Keratinocyte (primary cell): ENCODE measurements at regions not wholly inside any gene's neighbourhood (a gene's known extent, or its start where the extent isn't known, plus 50 kb on each side); places are given as distances from the start of the nearest gene placed in this dataset.
"Not testable (repeated sequence)": the region's sequence is repeated elsewhere in the genome, so short reads cannot be mapped to it uniquely, and the experiment has no call there.

ENCODE experiments used
- DNase-seq: peaks from one replicate; pipeline ENCODE4 v3.0.0-alpha.2; 2011; ENCODE audit warnings: low read depth, missing footprints, low spot score
- FAIRE-seq: peaks from 2 replicates; lab custom pipeline; 2011; peaks lifted over from hg19 to GRCh38; lab: Jason Lieb, UNC
- H2AFZ ChIP-seq: 2 replicates; pipeline ENCODE4 v1.6.0; 2012; ENCODE audit warnings: low read length, control low read depth, inconsistent platforms; ENCODE audit not compliant: control insufficient read depth
- H3K27ac ChIP-seq: 2 replicates; pipeline ENCODE4 v1.5.1; 2011; ENCODE audit warnings: low read length; ENCODE audit not compliant: control insufficient read depth, insufficient read depth
- H3K27me3 ChIP-seq: 3 replicates; pipeline ENCODE4 v1.6.0; 2011; ENCODE audit warnings: low read length; ENCODE audit not compliant: control insufficient read depth, insufficient read depth; ENCODE audit errors: extremely low read depth
- H3K36me3 ChIP-seq, 2 experiments: 2 replicates in 1 of 2; 3 replicates in 1 of 2; pipeline ENCODE4 v1.5.1; 2011; ENCODE audit warnings: low read length in 2 of 2, mild to moderate bottlenecking in 1 of 2; ENCODE audit not compliant: control insufficient read depth in 2 of 2, insufficient read depth in 2 of 2; ENCODE audit errors: extremely low read depth in 1 of 2
- H3K4me1 ChIP-seq: 3 replicates; pipeline ENCODE4 v1.5.1; 2011; ENCODE audit warnings: low read length; ENCODE audit not compliant: control insufficient read depth, insufficient read depth; ENCODE audit errors: extremely low read depth
- H3K4me2 ChIP-seq: 3 replicates; pipeline ENCODE4 v1.6.0; 2011; ENCODE audit warnings: low read depth, low read length; ENCODE audit not compliant: control insufficient read depth, insufficient read depth; ENCODE audit errors: extremely low read depth
- H3K4me3 ChIP-seq, 3 experiments: fragments of 200-600 bp in 1 of 3; sonication (generic) in 1 of 3; 2 replicates in 2 of 3; 3 replicates in 1 of 3; pipeline ENCODE4 v1.5.1; 2011 to 2016; ENCODE audit warnings: low read length in 3 of 3, mild to moderate bottlenecking in 3 of 3, control low read depth in 2 of 3, inconsistent platforms in 1 of 3, low read depth in 1 of 3, mixed read lengths in 1 of 3, mixed run types in 1 of 3, moderate library complexity in 1 of 3; ENCODE audit not compliant: control insufficient read depth in 2 of 3, insufficient read depth in 2 of 3; ENCODE audit errors: extremely low read depth in 1 of 3
- H3K79me2 ChIP-seq: 2 replicates; pipeline ENCODE4 v1.6.0; 2012; ENCODE audit warnings: low read length; ENCODE audit not compliant: control insufficient read depth, insufficient read depth
- H3K9ac ChIP-seq: 3 replicates; pipeline ENCODE4 v1.6.0; 2011; ENCODE audit warnings: low read length; ENCODE audit not compliant: control insufficient read depth, insufficient read depth; ENCODE audit errors: extremely low read depth
- H3K9me1 ChIP-seq: 3 replicates; pipeline ENCODE4 v1.6.0; 2011; ENCODE audit warnings: low read length; ENCODE audit not compliant: control insufficient read depth, insufficient read depth; ENCODE audit errors: extremely low read depth
- H3K9me3 ChIP-seq: 2 replicates; pipeline ENCODE4 v1.5.1; 2012; ENCODE audit warnings: low read depth, low read length; ENCODE audit not compliant: control insufficient read depth
- H4K20me1 ChIP-seq: 3 replicates; pipeline ENCODE4 v1.6.0; 2011; ENCODE audit warnings: low read length; ENCODE audit not compliant: control insufficient read depth, insufficient read depth; ENCODE audit errors: extremely low read depth
- EZH2 ChIP-seq: IDR thresholded peaks from one replicate; pipeline ENCODE4 v1.6.1; 2012; ENCODE audit warnings: inconsistent platforms, mild to moderate bottlenecking, low read length, moderate library complexity
- dilution Hi-C: fragments of 300-500 bp; cut with MboI; formaldehyde crosslinking; loops from one replicate; pipeline ENCODE4 v1.7.0; 2020; ENCODE audit warnings: low sequenced_read_pairs; ENCODE audit not compliant: extremely low pct_ligation_motif_present
- TF ChIP-seq, protein P1 (sequence below), 3 experiments: IDR thresholded peaks in 1 of 3; conservative IDR thresholded peaks in 1 of 3; optimal IDR thresholded peaks in 1 of 3; 2 replicates in 2 of 3; 3 replicates in 1 of 3; pipeline versions ENCODE3 to v1.5.1; 2011; ENCODE audit warnings: low read length in 3 of 3, mild to moderate bottlenecking in 3 of 3, moderate library complexity in 2 of 3, control low read depth in 1 of 3, inconsistent platforms in 1 of 3; ENCODE audit not compliant: insufficient read depth in 2 of 3; ENCODE audit errors: extremely low read depth in 1 of 3

DNA sequence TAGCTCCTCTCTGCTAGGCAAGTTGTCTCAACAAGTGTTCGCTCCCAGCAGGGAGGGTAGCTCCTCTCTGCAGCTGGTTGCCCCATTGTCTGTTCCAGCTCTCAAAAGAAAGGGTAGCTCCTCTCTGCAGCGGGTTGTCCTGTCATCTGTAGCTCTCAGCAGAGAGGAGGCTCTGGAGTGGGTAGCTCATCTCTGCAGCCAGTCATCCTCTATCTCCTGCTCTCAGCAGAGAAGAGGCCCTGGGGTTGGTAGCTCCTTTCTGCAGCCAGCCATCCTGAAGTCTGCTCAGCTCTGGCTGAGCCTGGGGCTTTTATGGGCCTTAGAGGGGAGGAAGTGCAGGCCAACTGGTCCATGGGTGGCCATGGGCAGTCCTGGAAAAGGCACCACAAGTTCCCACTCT lies 342.7 kb downstream of the PTTG2 start:
- H3K9me3 ChIP-seq: peaks cover 4% of the 10 kb centered on the region
- no peak overlapping the region for H3K27ac ChIP-seq
- H3K9me1 ChIP-seq: no peaks in the 10 kb centered on the region
- H3K27me3 ChIP-seq: no peaks in the 10 kb centered on the region
- H3K9ac ChIP-seq: no peak overlapping the region
- H3K4me2 ChIP-seq: no peak overlapping the region
- H4K20me1 ChIP-seq: no peaks in the 10 kb centered on the region
- no peaks in the 10 kb centered on the region for H3K36me3 ChIP-seq
- no peaks in the 10 kb centered on the region for H3K4me1 ChIP-seq
- DNase-seq (no peak), FAIRE-seq (no peak)
- no peak overlapping the region for H2AFZ ChIP-seq
- H3K79me2 ChIP-seq: no peaks in the 10 kb centered on the region
- dilution Hi-C loops: no loop called here
- no peak overlapping the region for H3K4me3 ChIP-seq
- TF ChIP-seq, protein P1, sequence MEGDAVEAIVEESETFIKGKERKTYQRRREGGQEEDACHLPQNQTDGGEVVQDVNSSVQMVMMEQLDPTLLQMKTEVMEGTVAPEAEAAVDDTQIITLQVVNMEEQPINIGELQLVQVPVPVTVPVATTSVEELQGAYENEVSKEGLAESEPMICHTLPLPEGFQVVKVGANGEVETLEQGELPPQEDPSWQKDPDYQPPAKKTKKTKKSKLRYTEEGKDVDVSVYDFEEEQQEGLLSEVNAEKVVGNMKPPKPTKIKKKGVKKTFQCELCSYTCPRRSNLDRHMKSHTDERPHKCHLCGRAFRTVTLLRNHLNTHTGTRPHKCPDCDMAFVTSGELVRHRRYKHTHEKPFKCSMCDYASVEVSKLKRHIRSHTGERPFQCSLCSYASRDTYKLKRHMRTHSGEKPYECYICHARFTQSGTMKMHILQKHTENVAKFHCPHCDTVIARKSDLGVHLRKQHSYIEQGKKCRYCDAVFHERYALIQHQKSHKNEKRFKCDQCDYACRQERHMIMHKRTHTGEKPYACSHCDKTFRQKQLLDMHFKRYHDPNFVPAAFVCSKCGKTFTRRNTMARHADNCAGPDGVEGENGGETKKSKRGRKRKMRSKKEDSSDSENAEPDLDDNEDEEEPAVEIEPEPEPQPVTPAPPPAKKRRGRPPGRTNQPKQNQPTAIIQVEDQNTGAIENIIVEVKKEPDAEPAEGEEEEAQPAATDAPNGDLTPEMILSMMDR (optimal IDR thresholded peaks at IDR 0.05 in 1 of 3, IDR thresholded peaks at IDR 0.05 in 1 of 3, conservative IDR thresholded peaks at IDR 0.05 in 1 of 3; ENCODE audit: extremely low read depth in 1 of 3, insufficient read depth in 2 of 3, low read length in 3 of 3): no peak
- TF ChIP-seq EZH2: no peak

DNA sequence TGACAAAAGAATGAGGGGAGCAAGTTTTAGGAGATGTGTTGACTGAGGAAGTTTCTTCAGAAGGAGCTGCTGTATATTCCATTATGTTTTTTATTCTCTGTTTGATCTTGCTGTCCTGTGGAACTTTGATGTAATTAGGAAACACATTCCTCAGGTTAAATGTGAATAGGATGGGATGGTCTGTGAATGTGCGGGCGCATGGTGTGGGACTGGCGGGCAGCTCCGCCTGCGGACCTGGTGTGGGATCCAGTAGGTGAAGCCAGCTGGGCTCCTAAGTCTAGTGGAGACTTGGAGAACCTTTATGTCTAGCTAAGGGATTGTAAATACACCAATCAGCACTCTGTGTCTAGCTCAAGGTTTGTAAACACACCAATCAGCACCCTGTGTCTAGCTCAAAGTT lies 344.3 kb downstream of the PTTG2 start:
- FAIRE-seq, H3K27ac ChIP-seq, H3K9me1 ChIP-seq, H3K79me2 ChIP-seq, dilution Hi-C loops, H3K4me2 ChIP-seq, H3K9me3 ChIP-seq, H3K36me3 ChIP-seq, H3K9ac ChIP-seq, H4K20me1 ChIP-seq, H3K4me3 ChIP-seq, DNase-seq, H2AFZ ChIP-seq, H3K27me3 ChIP-seq: not testable (repeated sequence)
- H3K4me1 ChIP-seq: peaks cover 12% of the 10 kb centered on the region

DNA sequence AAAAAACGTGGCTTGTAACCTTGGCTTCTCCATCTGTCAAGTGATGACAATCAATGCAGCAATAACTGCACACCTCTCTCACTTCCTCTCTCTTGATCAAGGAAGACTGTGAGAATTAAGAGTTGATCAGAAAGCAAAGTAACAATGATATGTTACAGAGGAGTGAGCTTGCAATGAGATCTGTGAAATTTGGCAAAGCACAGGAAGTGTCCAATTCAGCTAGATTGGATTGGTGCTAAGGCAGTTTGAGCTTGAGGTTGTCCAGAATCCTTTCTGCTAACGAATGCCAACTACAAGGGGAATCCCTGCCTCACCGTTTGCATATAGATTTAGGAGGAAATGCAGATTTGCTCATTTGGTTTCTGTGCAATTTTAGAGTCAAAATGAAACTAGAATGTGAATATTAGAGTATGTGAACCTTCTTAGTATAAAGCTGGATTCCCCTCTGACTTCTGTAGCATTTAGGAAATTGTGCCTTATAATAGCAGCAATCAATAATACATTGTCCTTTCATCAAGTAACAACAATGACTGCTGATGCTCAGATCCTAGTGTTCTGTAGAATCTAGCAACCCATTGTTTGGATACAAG lies 346.4 kb downstream of the PTTG2 start:
- no peak for FAIRE-seq
- Histone ChIP-seq H3K27me3 (no peaks in the 10 kb centered on the region), H3K36me3 (no peaks in the 10 kb centered on the region), H3K79me2 (no peaks in the 10 kb centered on the region), H3K4me3 (no peak overlapping the region), H3K9me3 (no peaks in the 10 kb centered on the region), H4K20me1 (no peaks in the 10 kb centered on the region), H3K27ac (no peak overlapping the region), H3K9ac (no peak overlapping the region), H3K9me1 (no peaks in the 10 kb centered on the region), H3K4me2 (no peak overlapping the region), H2AFZ (no peak overlapping the region), H3K4me1 (peaks cover 26% of the 10 kb centered on the region)
- no peak for DNase-seq
- dilution Hi-C loops: no loop called here
- no peak for TF ChIP-seq EZH2
- TF ChIP-seq, protein P1 (optimal IDR thresholded peaks at IDR 0.05 in 1 of 3, IDR thresholded peaks at IDR 0.05 in 1 of 3, conservative IDR thresholded peaks at IDR 0.05 in 1 of 3; ENCODE audit: extremely low read depth in 1 of 3, insufficient read depth in 2 of 3, low read length in 3 of 3): no peak
